H1 (cell line): ENCODE measurements at regions not wholly inside any gene's neighbourhood (a gene's known extent, or its start where the extent isn't known, plus 50 kb on each side); places are given as distances from the start of the nearest gene placed in this dataset.

ENCODE experiments used
- BRCA1 ChIP-seq: IDR thresholded peaks from 2 replicates; pipeline ENCODE4 v1.6.1; 2012; ENCODE audit warnings: low read depth, low read length, improper control_type of control experiment
- CHD7 ChIP-seq: fragments of 300-600 bp; sonication (generic); IDR thresholded peaks from 2 replicates; pipeline ENCODE4 v1.7.1; 2012; ENCODE audit warnings: low read length, moderate library complexity, mild to moderate bottlenecking, inconsistent platforms; ENCODE audit not compliant: insufficient replicate concordance
- CREB1 ChIP-seq: IDR thresholded peaks from 2 replicates; pipeline ENCODE4 v1.6.1; 2012; ENCODE audit warnings: inconsistent platforms
- JUND ChIP-seq: IDR thresholded peaks from 2 replicates; pipeline ENCODE4 v1.6.1; 2011; ENCODE audit warnings: mild to moderate bottlenecking, improper control_type of control experiment, low read length
- MAFK ChIP-seq: IDR thresholded peaks from 2 replicates; pipeline ENCODE4 v1.6.1; 2012; ENCODE audit warnings: low read depth, mild to moderate bottlenecking, improper control_type of control experiment, low read length
- POLR2A ChIP-seq, 2 experiments: IDR thresholded peaks; 1 replicate in 1 of 2; 2 replicates in 1 of 2; pipeline ENCODE4 v1.6.1; 2011; ENCODE audit warnings: low read depth in 2 of 2, low read length in 2 of 2, mild to moderate bottlenecking in 2 of 2; ENCODE audit errors: control extremely low read depth in 1 of 2
- RBBP5 ChIP-seq: IDR thresholded peaks from 2 replicates; pipeline ENCODE4 v1.7.1; 2012; ENCODE audit warnings: low read depth, mild to moderate bottlenecking, inconsistent platforms, low read length, moderate library complexity, borderline replicate concordance
- SAP30 ChIP-seq: fragments of 300-600 bp; sonication (generic); IDR thresholded peaks from 2 replicates; pipeline ENCODE4 v1.7.1; 2012; ENCODE audit warnings: low read length, moderate library complexity, mild to moderate bottlenecking, inconsistent platforms; ENCODE audit not compliant: insufficient read depth, insufficient replicate concordance
- SUZ12 ChIP-seq: fragments of 200-600 bp; sonication (generic); IDR thresholded peaks from 2 replicates; pipeline ENCODE4 v1.6.1; 2012; ENCODE audit warnings: mild to moderate bottlenecking, inconsistent platforms, low read length, moderate library complexity, mixed read lengths
- TAF7 ChIP-seq: optimal IDR thresholded peaks from 2 replicates; pipeline ENCODE3; 2011; ENCODE audit warnings: low read depth, mild to moderate bottlenecking, inconsistent platforms, low read length, moderate library complexity, borderline replicate concordance

DNA sequence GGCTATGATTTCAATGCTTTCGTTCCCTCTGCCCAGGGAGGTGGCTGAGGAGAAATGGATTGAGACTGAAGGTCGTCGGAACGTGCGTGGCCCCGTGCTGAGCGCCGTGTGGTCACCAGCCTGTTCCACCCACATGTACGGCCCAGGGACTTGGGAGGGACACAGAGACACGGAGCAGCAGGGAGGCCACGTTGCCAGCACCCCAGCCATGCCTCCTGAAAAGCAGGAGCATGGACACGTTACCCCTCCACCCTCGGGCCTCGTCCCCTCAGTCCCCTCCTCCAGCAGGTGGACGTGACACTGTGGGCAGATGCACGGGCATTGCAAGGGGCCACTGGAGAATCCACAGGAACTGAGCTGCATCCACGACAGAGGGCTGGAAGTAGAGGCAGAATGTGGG lies 133.1 kb upstream of the CST7 start (continued):
- TF ChIP-seq CHD7, result no peak
- no peak for TF ChIP-seq POLR2A (IDR thresholded peaks at IDR 0.05; ENCODE audit: control extremely low read depth in 1 of 2, low read depth in 2 of 2, low read length in 2 of 2)
- TF ChIP-seq SUZ12, result no peak
- TF ChIP-seq MAFK, result no peak
- TF ChIP-seq RBBP5, result no peak
- TF ChIP-seq TAF7, result no peak
- no peak for TF ChIP-seq SAP30
- TF ChIP-seq CREB1, result no peak
- TF ChIP-seq BRCA1, result no peak
- TF ChIP-seq JUND, result no peak
- TF ChIP-seq, all 59 proteins: peak for 0
